Hematopoietic multipotent progenitor cell treated with erythropoietin and hydrocortisone succinate and interleukin-3 and kit ligand, for 15 days (in vitro differentiated cells): ENCODE measurements at regions not wholly inside any gene's neighbourhood (a gene's known extent, or its start where the extent isn't known, plus 50 kb on each side); places are given as distances from the start of the nearest gene placed in this dataset.

Experiments used
- DNase-seq: peaks from one replicate; pipeline ENCODE4 v3.0.0-alpha.2; 2015; ENCODE audit warnings: low spot score

- no peak for DNase-seq
Measured at GRCh38 chr2:217028128-217028527, 168.3 kb upstream of the TNP1 start.

GRCh38 chr2:217027414-217027813 lies 167.6 kb upstream of the TNP1 start:
- DNase-seq = no peak

- DNase-seq = no peak
Measured at GRCh38 chr2:217026569-217026968, 166.7 kb upstream of the TNP1 start.

- DNase-seq = no peak
Measured at GRCh38 chr2:217026161-217026560, 166.3 kb upstream of the TNP1 start.

- no peak for DNase-seq
Measured at GRCh38 chr2:217023611-217024010, 163.7 kb upstream of the TNP1 start.

GRCh38 chr2:217017456-217018252 lies 157.8 kb upstream of the TNP1 start:
- DNase-seq = no peak

- DNase-seq = no peak
Measured at GRCh38 chr2:217016796-217017419, 157.0 kb upstream of the TNP1 start.

- no peak for DNase-seq
Measured at GRCh38 chr2:217014328-217015105, 154.7 kb upstream of the TNP1 start.

GRCh38 chr2:217013926-217014325 lies 154.1 kb upstream of the TNP1 start:
- DNase-seq = no peak

- no peak for DNase-seq
Measured at GRCh38 chr2:217011576-217011975, 151.7 kb upstream of the TNP1 start.

- DNase-seq = no peak
Measured at GRCh38 chr2:217010173-217010572, 150.3 kb upstream of the TNP1 start.

- DNase-seq = no peak
Measured at GRCh38 chr2:217008794-217009193, 148.9 kb upstream of the TNP1 start.

GRCh38 chr2:217006217-217006616 lies 146.4 kb upstream of the TNP1 start:
- no peak for DNase-seq

GRCh38 chr2:217004656-217005055 lies 144.8 kb upstream of the TNP1 start:
- no peak for DNase-seq

- no peak for DNase-seq
Measured at GRCh38 chr2:217001740-217002139, 141.9 kb upstream of the TNP1 start.

GRCh38 chr2:217000406-217000805 lies 140.5 kb upstream of the TNP1 start:
- DNase-seq = no peak

GRCh38 chr2:216996279-216996845 lies 136.5 kb upstream of the TNP1 start:
- DNase-seq = no peak

- DNase-seq = no peak
Measured at GRCh38 chr2:216994353-216994854, 134.5 kb upstream of the TNP1 start.

- no peak for DNase-seq
Measured at GRCh38 chr2:216992056-216992675, 132.3 kb upstream of the TNP1 start.

- no peak for DNase-seq
Measured at GRCh38 chr2:216991563-216991962, 131.7 kb upstream of the TNP1 start.

GRCh38 chr2:216989340-216990129 lies 129.7 kb upstream of the TNP1 start:
- DNase-seq = no peak
